ENCODE measurements at regions not wholly inside any gene's neighbourhood (a gene's known extent, or its start where the extent isn't known, plus 50 kb on each side); places are given as distances from the start of the nearest gene placed in this dataset.
A peak's percentile ranks its signal among the peaks of the same experiment; 100 is the strongest.

DNA sequence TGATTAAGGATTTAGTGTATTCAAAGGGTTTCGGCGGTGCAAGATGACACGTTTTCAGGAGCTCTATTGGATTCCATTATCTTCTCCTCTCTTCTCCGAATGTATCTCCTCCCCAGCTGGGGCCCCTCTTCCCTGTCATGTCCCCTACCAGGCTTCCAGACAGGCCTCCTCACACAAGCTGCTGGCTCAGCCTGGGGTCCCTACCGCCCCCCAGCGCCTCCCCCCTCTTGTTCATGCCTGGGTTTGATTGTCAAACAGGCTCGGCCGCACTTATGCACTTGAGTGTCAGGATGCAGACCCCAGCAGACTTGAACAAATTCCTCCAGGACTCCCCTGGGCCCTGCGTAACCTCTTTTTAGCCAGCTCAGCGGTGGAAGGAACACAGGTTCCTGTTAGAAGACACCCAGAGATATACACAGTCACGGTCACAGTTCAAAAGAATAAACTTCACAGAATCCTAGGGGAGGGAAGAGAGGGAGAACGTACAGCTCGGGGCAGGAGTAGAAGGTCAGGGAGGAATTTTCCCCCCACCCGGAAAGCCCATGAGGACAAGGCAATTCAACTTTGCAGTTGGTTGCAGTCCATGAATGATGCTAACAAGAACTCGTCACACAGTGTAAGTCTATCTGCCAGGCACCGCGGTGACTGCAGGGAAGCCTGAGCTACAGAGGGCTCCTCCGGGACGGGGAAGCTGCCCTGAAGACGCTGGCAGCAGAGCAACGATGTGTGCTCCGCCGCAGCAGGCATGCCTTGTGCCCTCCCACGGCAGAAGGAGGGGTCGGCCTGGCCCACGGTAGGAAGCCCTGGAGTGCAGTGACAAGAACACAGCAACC is 560.0 kb downstream of the BNC2 start:
- no peaks in the 10 kb centered on the region for H3K27me3 ChIP-seq (ENCODE audit: control insufficient read depth, insufficient read depth, low read length)
- no peaks in the 10 kb centered on the region for H4K20me1 ChIP-seq (ENCODE audit: control insufficient read depth, extremely low read depth, insufficient read depth, low read length)
- DNase-seq (ENCODE audit: low read depth in 2 of 2), result no peak
- peaks cover 2% of the 10 kb centered on the region for H3K4me1 ChIP-seq (ENCODE audit: control insufficient read depth, extremely low read depth, insufficient read depth, low read length)
- TF ChIP-seq EZH2 (IDR thresholded peaks at IDR 0.05; ENCODE audit: low read length, missing control alignments), result no peak
- TF ChIP-seq, protein P1, sequence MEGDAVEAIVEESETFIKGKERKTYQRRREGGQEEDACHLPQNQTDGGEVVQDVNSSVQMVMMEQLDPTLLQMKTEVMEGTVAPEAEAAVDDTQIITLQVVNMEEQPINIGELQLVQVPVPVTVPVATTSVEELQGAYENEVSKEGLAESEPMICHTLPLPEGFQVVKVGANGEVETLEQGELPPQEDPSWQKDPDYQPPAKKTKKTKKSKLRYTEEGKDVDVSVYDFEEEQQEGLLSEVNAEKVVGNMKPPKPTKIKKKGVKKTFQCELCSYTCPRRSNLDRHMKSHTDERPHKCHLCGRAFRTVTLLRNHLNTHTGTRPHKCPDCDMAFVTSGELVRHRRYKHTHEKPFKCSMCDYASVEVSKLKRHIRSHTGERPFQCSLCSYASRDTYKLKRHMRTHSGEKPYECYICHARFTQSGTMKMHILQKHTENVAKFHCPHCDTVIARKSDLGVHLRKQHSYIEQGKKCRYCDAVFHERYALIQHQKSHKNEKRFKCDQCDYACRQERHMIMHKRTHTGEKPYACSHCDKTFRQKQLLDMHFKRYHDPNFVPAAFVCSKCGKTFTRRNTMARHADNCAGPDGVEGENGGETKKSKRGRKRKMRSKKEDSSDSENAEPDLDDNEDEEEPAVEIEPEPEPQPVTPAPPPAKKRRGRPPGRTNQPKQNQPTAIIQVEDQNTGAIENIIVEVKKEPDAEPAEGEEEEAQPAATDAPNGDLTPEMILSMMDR (conservative IDR thresholded peaks at IDR 0.05 in 1 of 2, IDR thresholded peaks at IDR 0.05 in 1 of 2; ENCODE audit: low read depth in 1 of 2, low read length in 2 of 2), result no peak
- no peak overlapping the region for H3K4me2 ChIP-seq (ENCODE audit: extremely low read depth, insufficient read depth, low read length)
- H3K4me3 ChIP-seq (replicated peaks in 1 of 4; ENCODE audit: control extremely low read depth in 1 of 4, insufficient read depth in 1 of 4, low read depth in 3 of 4, low read length in 4 of 4), result no peak overlapping the region
- H3K9me3 ChIP-seq (ENCODE audit: control insufficient read depth, insufficient read depth, low read depth, low read length), result no peaks in the 10 kb centered on the region
- H2AFZ ChIP-seq (ENCODE audit: low read length), result peak overlapping the region; percentile 10
- H3K36me3 ChIP-seq (ENCODE audit: control insufficient read depth, insufficient read depth, low read length), result no peaks in the 10 kb centered on the region
- no peaks in the 10 kb centered on the region for H3K79me2 ChIP-seq (ENCODE audit: control insufficient read depth, insufficient read depth, low read length)
- H3K9ac ChIP-seq (ENCODE audit: insufficient read depth, low read length), result no peak overlapping the region
- H3K27ac ChIP-seq (ENCODE audit: insufficient read depth, low read length), result no peak overlapping the region

DNA sequence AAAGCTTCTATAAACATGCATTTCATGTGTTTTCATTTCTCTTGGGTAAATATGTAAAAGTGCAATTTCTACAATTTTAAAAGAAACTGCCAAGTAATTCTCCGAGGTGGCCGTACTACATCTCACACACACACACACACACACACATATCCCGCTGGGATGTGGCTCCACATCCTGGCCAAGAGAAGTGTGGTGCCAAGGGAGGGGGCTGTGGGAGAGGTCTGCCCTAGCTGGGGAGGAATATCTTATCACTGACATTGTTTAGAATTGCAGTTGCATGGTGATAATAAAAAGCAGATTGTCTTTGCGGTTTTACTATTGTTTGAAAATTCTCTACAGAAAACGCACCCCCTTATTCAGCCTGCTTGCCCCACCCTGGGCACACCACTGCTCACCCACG is 558.4 kb downstream of the BNC2 start:
- DNase-seq (ENCODE audit: low read depth in 2 of 2), result peak in 1 of 2 donors; percentile 61
- Histone ChIP-seq H3K4me3 (replicated peaks in 1 of 4; ENCODE audit: control extremely low read depth in 1 of 4, insufficient read depth in 1 of 4, low read depth in 3 of 4, low read length in 4 of 4) (no peak overlapping the region), H3K4me2 (ENCODE audit: extremely low read depth, insufficient read depth, low read length) (no peak overlapping the region), H3K79me2 (ENCODE audit: control insufficient read depth, insufficient read depth, low read length) (no peaks in the 10 kb centered on the region), H3K4me1 (ENCODE audit: control insufficient read depth, extremely low read depth, insufficient read depth, low read length) (peaks cover 2% of the 10 kb centered on the region), H3K27ac (ENCODE audit: insufficient read depth, low read length) (no peak overlapping the region), H2AFZ (ENCODE audit: low read length) (no peak overlapping the region), H3K27me3 (ENCODE audit: control insufficient read depth, insufficient read depth, low read length) (no peaks in the 10 kb centered on the region), H3K9me3 (ENCODE audit: control insufficient read depth, insufficient read depth, low read depth, low read length) (no peaks in the 10 kb centered on the region), H3K9ac (ENCODE audit: insufficient read depth, low read length) (no peak overlapping the region), H4K20me1 (ENCODE audit: control insufficient read depth, extremely low read depth, insufficient read depth, low read length) (no peaks in the 10 kb centered on the region), H3K36me3 (ENCODE audit: control insufficient read depth, insufficient read depth, low read length) (no peaks in the 10 kb centered on the region)
- TF ChIP-seq EZH2 (IDR thresholded peaks at IDR 0.05; ENCODE audit: low read length, missing control alignments), result no peak
- TF ChIP-seq, protein P1 (conservative IDR thresholded peaks at IDR 0.05 in 1 of 2, IDR thresholded peaks at IDR 0.05 in 1 of 2; ENCODE audit: low read depth in 1 of 2, low read length in 2 of 2), result no peak

DNA sequence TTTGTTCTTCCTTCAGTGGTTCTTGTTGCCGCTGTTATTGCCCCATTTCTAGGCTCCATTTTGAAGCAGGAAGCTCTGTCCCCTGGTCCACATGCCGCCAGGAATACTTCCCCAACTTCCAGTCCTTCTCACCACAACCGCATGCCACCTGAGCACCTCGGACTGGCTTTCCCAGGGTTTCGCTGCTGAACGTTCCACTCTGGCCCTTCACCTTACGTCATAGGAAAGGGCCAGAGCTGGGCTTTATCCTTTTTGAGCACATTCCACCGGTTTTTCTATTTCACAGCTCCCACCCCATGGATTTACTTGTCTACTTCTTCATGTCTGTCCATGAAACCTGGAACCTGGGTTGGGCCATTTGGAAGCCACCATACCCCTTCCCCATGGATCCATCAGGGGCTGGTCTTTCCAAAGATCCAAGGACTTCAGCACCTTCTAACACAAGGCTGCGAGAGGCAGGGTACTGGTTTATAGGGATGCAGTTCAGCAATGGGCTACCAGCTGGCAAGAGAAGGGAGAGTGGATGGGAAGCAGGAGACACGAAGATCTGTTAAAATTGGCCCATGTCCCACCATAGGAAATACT is 557.4 kb downstream of the BNC2 start:
- Histone ChIP-seq H3K79me2 (ENCODE audit: control insufficient read depth, insufficient read depth, low read length) (no peaks in the 10 kb centered on the region), H3K4me1 (ENCODE audit: control insufficient read depth, extremely low read depth, insufficient read depth, low read length) (peaks cover 2% of the 10 kb centered on the region), H3K4me3 (replicated peaks in 1 of 4; ENCODE audit: control extremely low read depth in 1 of 4, insufficient read depth in 1 of 4, low read depth in 3 of 4, low read length in 4 of 4) (no peak overlapping the region), H3K36me3 (ENCODE audit: control insufficient read depth, insufficient read depth, low read length) (no peaks in the 10 kb centered on the region), H2AFZ (ENCODE audit: low read length) (no peak overlapping the region), H4K20me1 (ENCODE audit: control insufficient read depth, extremely low read depth, insufficient read depth, low read length) (no peaks in the 10 kb centered on the region), H3K9me3 (ENCODE audit: control insufficient read depth, insufficient read depth, low read depth, low read length) (no peaks in the 10 kb centered on the region), H3K4me2 (ENCODE audit: extremely low read depth, insufficient read depth, low read length) (no peak overlapping the region), H3K27ac (ENCODE audit: insufficient read depth, low read length) (no peak overlapping the region), H3K27me3 (ENCODE audit: control insufficient read depth, insufficient read depth, low read length) (no peaks in the 10 kb centered on the region), H3K9ac (ENCODE audit: insufficient read depth, low read length) (no peak overlapping the region)
- no peak for DNase-seq (ENCODE audit: low read depth in 2 of 2)
- no peak for TF ChIP-seq EZH2 (IDR thresholded peaks at IDR 0.05; ENCODE audit: low read length, missing control alignments)
- TF ChIP-seq, protein P1 (conservative IDR thresholded peaks at IDR 0.05 in 1 of 2, IDR thresholded peaks at IDR 0.05 in 1 of 2; ENCODE audit: low read depth in 1 of 2, low read length in 2 of 2), result no peak

Data from fibroblast of lung (primary cell).